ENCODE measurements at regions not wholly inside any gene's neighbourhood (a gene's known extent, or its start where the extent isn't known, plus 50 kb on each side); places are given as distances from the start of the nearest gene placed in this dataset.

DNA sequence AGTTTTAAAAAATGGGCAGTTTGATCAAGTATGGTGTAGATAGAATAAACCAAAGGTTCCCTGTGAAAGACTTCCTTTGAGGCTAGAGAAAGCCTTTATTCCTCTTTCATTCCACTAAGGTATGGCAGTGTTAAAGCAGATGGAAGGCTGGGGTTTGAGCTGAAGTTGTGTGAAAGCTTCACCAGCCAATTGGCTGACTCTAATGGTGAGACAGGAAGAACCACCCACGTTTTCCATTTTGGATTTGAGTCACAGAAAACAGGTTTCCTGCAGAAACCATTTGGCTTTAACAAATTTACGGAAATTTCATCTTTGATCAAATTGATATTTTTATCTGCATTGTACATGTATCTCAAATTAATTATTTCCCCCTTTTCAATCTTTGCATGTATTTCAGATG, 455.0 kb downstream of the PCNX1 start:
- DNase-seq (ENCODE audit: low spot score): no peak

- no peak for DNase-seq (ENCODE audit: low spot score)
Measured at GRCh38 chr14:71362920-71363584, 455.8 kb downstream of the PCNX1 start.

GRCh38 chr14:71363946-71364925, 457.0 kb downstream of the PCNX1 start:
- DNase-seq (ENCODE audit: low spot score): no peak

DNA sequence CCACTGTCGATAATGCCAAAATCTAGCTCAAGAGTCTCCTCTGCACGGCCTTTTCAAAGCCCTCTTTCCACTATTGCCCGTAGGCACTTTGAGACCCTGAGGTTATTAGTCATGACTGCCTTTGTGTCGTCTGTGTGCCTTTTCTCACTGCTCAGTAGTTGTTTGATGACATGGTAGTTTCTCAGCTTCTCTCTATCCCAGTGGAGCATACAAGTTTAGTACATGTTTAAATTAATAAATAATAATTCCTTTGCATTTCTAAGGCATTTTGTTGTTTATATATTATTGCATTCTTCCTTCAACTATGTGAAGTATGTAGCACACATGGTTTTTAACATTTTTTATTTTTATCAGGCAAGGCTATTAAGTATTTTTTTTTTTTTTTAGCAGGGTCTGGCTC, 458.1 kb downstream of the PCNX1 start:
- DNase-seq (ENCODE audit: low spot score): no peak

GRCh38 chr14:71366861-71367260, 459.6 kb downstream of the PCNX1 start:
- no peak for DNase-seq (ENCODE audit: low spot score)

DNA sequence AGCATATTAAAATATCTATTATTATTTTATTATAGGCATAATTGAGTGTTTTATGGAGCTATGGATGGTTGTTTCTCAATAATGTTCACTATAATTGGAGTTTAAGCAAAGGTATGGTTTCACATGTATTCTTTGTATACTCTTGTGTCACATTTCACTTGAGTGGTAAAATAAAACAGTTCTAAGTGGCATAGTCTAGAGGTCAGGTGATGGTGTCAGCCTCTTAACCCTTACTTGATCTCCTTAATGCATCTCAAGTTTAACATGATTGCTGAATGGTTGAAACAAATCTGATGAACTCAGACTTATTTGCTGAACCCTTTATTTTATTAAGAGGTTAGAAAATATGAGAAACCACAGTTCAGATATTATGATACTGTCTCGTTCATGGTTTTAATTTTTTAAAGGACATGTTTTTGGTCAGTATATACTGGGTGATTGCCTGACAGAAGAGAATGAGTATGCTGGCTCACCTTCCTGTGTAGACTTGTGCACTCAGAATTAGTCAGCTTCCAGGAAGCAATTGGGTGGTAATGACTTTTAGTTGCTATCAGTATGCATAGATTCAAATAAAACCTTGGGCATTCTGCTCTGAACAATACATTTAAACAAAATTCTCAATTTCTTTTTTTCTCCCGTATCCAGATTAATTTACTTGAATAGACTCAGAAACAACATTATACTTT, 464.6 kb downstream of the PCNX1 start:
- no peak for DNase-seq (ENCODE audit: low spot score)

- no peak for DNase-seq (ENCODE audit: low spot score)
Measured at GRCh38 chr14:71372411-71372838, 465.2 kb downstream of the PCNX1 start.

DNA sequence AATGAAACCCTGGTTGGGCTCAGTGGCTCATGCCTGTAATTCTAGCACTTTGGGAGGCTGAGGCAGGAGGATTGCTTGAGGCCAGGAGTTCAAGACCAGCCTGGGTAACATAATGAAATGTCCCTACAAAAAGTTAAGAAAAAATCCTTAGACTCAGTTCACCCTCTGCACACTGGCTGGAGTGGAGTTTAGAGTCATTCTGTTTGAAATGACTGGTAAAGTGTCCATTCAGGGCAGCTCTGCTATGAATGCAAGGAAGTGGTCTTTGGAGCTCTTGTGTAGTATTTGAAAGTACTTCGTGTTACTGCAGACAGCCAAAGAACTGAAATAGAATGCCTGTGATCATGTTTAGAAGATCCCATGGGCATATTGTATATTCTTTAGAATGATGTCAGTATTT, 466.5 kb downstream of the PCNX1 start:
- DNase-seq (ENCODE audit: low spot score): no peak

- no peak for DNase-seq (ENCODE audit: low spot score)
Measured at GRCh38 chr14:71374989-71375388, 467.7 kb downstream of the PCNX1 start.

DNA sequence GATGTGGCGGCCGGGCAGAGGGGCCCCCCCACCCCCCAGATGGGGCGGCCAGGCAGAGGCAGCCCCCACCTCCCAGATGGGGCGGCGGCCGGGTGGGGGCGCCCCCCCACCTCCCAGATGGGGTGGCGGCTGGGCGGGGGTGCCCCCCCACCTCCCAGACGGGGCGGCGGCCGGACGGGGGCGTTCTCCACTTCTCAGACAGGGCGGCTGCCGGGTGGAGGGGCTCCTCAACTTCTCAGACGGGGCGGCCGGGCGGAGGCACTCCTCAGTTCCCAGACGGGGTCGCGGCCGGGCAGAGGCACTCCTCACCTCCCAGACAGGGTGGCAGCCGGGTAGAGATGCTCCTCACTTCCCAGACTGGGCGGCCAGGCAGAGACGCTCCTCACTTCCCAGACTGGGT, 469.8 kb downstream of the PCNX1 start:
- no peak for DNase-seq (ENCODE audit: low spot score)

DNA sequence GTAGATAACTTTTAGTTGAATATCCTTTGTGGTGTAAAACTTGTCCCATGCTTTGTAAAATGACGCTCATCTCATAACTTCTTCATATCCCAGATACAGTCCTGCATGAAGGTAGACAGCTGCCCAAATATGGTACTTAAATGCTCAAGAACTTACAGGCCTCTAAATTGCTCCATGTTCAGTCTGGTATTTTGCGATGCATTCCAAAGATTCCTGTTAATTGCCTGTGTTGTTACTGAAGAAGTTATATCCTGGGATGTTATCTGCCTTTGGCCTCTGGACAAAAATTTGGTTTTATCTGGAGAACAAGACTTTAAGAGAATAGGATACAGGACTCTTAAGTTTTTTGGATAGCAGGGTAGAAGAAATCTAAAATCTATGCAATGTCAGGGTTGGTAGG, 473.0 kb downstream of the PCNX1 start:
- DNase-seq (ENCODE audit: low spot score): no peak

DNA sequence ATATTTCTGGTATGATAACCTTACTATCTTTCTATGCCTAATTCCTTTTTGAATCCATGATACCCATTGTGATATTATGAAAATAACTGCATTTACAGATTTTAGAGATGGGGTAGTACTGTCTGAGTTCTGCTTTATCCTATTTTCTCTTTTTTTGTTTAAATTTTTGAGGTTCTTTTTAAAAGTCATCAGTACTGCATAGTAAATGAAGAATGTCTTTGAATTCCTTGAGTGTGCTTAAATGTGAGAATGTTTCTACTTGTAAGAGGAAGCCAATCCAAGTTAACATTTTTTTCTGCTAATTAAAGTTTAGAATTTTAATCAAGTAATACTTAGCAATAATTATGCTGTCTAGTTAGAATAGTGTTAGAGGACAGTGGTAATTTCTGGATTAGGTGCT, 474.6 kb downstream of the PCNX1 start:
- no peak for DNase-seq (ENCODE audit: low spot score)

DNA sequence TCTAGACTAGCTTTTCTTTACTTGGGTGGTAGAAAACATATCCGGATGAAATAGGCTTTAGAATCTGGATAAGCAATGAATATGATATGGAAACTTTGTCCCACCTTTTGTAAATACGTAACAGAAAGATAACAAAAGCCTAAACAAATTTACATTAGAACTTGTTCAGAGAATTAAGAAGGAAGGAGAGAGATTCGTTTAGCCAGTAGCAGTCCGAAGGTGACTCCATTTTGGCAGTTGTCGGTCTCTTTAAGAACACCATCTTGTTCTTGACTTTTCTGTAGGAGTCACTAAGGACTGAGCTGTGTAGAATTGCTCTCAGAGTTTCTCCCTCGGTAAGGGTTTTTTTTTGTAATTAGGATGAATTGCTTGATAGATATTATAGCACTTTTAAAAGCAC, 475.1 kb downstream of the PCNX1 start:
- no peak for DNase-seq (ENCODE audit: low spot score)

GRCh38 chr14:71383510-71383909, 476.3 kb downstream of the PCNX1 start:
- DNase-seq (ENCODE audit: low spot score): no peak

- DNase-seq (ENCODE audit: low spot score): no peak
Measured at GRCh38 chr14:71384007-71384845, 477.0 kb downstream of the PCNX1 start.

DNA sequence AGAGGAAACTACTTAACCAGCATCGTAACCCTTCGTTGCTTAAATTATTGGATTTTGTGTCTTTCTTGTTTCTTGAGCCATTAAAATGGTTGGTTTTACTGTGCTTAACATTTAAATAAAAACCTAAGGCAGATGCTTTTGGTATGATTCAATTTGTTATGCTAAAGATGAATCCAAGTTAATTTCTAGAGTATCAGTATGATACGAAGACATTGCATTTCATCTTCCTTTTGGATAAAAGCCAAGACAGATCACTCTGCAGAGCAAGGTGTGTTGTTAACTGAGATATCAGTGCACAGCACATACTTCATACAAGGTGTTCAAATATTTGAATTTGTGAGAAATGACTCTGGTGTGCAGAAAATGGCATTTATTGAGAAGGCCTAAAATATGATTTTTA, 480.5 kb downstream of the PCNX1 start:
- DNase-seq (ENCODE audit: low spot score): no peak

DNA sequence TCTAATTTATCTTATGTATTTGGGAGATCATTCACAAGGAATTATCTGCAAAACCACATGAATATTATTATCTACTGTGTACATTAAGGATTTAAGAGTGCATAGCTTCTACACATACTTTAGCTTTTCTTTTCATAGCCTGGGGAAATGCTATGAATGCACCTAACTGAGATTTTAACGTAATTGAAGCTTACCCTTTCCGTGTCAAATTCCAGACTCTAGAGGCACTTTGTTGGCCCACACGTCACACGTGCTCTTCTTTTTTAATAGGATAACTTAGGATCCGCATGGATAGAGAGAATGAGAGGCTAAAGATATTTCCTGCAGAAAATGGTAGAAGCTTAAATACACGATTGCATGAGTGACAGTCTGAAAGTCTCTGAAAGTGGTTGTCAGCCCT, 481.1 kb downstream of the PCNX1 start:
- DNase-seq (ENCODE audit: low spot score): no peak

DNA sequence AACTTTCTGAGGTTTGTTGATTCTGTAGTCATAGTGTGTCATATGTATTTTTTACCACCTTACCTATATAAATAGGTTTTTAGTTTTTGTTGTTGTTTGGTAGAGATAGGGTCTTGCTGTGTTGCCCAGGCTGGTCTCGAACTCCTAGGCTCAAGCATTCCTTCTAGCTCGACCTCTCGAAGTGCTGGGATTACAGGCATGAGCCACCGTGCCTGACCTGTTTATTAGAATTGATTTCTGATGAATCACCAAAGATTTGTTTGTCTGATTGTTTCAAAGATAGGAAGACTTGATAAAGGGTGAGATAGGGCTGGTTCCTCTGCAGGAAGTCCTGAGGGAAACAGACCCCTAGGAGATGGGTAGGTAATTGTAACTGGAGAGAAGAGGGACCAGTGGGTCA, 481.6 kb downstream of the PCNX1 start:
- DNase-seq (ENCODE audit: low spot score): no peak

- no peak for DNase-seq (ENCODE audit: low spot score)
Measured at GRCh38 chr14:71394386-71394785, 487.1 kb downstream of the PCNX1 start.

- no peak for DNase-seq (ENCODE audit: low spot score)
Measured at GRCh38 chr14:71395151-71395604, 487.9 kb downstream of the PCNX1 start.

DNA sequence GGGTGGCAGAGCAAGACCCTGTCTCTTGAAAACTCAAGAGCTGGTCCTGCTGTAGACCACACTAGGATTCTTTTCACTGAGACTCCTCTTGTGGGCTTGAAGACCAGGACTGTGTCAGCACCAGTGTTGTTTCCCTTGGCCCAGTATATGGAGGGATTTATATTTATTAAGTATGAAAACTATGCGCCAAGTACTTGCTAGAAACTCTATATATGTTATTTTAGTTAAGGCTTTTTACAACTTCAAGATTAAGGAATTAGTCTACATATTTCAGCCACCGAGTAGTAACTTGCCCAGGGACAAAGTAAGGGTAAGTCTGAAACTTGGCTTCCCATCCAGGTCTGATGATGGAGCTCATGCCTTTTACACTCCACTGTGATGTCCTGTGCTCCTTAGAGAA, 488.4 kb downstream of the PCNX1 start:
- DNase-seq (ENCODE audit: low spot score): no peak
